Stimulated activated CD8-positive, alpha-beta memory T cell treated with anti-CD3 and anti-CD28 coated beads, Interleukin-4, amount 100 ng/mL, for 48 hours (primary cell): ENCODE measurements at regions not wholly inside any gene's neighbourhood (a gene's known extent, or its start where the extent isn't known, plus 50 kb on each side); places are given as distances from the start of the nearest gene placed in this dataset.

Experiments used
- DNase-seq: peaks from one replicate; pipeline ENCODE4 v3.0.0-alpha.2; 2020

DNA sequence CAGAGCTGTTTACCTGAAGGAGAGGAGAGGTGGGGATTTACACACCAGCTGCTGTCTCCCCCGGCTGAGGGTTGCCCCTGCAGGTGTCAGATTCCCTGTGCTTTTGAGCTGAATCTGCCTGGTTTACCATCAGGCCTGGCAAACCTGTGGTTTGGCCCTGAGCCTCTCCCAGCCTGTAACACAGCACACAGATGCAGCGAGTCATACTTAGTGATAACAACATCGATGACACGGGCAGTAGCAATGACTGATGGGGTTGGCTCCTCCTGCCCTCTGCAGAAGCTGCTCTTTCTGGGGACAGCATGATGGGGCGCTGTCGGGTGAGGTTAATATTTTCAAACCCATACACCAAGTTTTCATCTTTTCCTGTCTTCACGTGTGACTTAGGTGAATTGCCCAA is 380.0 kb upstream of the B3GAT1 start:
- no peak for DNase-seq

DNA sequence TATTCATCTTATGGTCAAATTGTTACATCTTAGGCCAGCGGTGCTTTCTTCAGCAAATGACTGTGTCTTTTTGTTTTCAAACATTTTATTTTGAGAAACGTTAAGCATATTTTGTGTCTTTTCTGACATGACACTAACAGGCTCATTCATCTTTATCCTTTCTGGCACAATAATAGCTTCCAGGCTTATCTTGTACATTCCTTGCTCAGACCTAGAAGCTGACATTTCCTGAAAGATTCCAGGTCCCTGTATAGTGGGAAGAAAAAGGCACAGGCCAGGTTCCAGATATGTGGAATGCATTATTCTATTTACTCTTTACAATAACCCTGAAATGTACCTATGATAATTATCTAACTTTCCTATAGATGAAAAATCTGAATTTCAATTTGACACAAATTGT is 379.1 kb upstream of the B3GAT1 start:
- no peak for DNase-seq

DNA sequence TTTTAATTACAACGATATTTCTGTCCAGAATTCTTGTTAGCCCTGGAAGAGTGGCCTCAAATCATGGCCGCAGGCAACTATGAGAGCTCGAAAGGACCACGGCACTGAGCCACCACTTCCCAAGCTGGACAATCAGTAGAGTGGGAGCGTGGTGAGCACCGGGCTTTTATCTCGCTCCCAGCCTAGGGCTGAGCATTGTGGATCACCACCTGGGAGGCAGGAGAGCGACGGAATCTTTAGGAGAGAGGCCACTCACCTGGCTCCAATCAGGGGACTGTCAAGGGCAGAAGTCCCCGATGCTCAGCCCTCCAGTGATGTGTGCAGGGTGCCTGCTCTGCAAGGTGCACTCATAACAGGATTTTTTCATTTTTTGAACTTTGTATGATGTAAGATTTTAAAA is 377.1 kb upstream of the B3GAT1 start:
- DNase-seq: no peak

DNA sequence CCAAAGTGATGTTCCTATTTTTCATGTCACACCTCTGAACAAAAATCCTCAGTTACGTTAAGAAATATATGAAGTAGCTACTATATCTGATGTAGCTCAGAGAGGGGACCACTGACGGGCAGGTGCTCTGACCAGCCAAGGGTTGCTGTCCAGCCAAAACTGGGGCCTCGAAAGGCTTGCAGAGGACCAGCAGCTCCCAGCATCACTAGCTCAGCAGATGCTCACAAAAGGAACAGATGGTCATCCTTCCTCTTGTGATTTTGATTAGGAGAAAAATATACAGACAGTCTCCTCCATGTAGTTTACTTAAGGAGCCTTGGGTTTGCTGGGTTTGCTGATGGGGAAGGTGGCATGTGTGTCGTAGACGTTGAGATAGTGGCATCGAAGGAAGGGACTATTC is 374.6 kb upstream of the B3GAT1 start:
- DNase-seq: no peak

DNA sequence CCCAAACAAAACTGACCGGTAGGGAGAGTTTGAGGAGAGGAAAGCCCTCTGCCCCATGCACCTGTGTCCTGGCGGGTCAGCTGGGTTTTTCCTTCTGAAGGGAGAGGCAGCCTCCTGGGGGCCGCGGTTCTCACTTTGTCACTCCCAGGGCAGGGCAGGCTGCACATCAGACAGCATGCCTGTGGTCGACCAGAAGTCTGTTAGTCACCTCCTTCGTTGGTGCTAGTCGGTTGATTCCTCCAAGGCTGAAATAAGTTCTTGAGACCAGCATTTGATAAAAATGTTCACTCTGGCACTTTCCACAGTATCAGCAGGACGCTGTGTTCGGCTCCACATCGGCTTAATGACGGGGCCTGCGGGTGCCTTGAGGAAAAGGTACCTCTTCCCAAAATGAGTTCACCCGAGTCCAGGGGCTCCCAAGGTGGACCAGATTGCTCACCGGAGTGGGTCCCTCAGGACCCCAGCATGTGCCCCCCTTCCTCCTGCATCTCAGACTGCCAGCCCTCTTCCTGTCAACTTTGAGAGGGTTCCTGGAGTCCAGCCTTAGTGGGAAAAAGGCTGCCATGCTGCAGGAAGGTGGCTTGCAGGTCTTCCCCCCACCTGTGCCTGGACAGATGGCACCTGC is 373.7 kb upstream of the B3GAT1 start:
- no peak for DNase-seq

DNA sequence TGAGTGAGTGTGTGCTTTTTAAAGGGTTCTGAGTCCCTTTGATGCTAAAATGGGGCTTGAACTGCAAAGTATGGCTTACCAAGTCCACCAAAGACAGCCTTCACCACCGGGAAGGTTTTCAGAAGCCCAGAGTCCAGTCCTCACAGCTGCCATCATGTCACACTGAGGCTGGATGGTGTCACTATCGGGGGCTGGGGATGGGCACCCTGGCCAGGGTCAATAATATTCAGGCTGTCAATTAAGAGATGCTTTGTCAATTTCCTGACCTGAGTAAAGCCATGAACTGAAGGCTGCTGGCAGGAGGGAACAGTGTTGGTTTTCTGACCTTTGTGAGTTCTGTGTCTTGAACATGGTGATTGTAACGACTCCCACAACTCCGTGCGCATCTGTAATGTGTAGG is 373.0 kb upstream of the B3GAT1 start:
- DNase-seq: no peak

DNA sequence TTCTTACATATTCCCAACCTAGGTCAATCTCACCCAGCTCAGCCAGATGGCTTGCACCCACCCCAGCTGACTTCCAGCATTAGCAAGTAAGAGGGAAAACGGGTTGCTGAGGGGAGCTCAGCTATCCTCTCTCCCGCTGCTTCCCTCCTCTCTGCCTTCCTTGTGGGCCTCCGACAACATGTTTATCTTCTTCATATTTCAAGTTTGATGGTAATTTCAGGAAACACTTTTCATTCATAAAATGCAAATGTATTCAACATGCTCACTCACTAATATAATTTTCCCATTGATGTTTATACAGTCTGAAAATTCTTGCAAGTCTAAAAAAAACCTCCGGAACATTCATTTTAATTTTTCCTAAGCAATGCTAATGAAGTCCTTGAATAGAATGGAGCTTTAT is 372.5 kb upstream of the B3GAT1 start:
- DNase-seq: no peak

DNA sequence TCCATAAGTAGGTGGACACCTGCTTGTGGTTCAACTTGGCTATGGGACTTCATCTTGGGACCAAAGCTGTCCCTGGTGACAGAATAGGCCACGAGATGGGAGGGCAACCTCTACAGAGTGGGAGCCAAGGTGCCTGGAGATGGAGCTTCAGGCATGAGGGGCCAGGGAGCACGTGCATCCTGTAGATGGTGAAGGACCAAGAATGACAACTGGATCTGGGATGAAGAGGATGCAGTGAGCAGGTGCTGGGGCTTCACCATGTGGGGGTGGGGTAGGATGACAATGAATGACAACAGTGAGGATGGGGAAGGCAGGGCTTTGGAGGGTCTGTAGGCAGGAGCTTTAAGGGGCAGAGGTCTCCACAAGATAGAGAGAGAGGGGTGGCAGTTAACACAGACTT is 372.0 kb upstream of the B3GAT1 start:
- DNase-seq: no peak

DNA sequence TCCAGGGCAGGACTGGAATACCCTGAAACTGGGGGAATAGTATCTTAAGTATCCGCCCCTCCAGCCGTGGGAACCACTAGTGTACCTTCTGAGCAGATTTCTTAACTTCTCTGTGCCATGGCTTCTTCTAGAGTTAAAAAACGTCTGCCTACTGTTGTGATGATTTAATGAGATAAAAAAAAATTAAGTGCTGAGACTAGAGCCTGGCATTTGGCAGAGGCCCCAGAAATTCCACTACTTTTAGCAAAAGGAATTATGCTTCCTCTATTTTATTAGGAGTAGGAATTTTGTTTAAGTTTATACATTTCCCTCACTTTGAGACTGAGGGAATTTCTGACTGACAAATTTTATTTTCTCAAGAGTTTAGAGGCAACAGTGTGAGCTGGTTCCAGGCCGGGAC is 371.2 kb upstream of the B3GAT1 start:
- no peak for DNase-seq

DNA sequence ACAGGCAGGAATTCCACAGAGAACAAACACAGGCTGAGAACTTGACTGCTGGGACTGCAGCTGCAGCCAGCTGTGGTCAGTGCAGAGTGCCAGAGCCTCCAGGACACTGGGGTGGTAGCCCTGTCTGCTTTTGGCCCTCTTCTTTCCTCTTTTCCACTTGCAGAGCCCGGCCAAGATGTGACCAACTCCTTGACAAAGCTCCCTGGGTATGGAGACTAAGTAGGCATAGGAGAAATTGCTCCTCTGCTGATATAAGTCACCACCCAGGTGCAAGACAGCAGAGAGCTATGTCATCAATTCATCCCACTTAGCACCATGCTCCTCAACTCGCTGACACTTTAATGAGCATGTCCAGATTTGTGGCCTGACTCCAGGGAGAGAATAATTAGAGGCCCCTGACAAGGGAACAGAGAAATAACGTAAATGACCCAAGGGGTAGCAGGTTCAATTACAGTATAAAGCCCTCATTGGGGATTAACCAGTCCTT is 369.4 kb upstream of the B3GAT1 start:
- DNase-seq: no peak

DNA sequence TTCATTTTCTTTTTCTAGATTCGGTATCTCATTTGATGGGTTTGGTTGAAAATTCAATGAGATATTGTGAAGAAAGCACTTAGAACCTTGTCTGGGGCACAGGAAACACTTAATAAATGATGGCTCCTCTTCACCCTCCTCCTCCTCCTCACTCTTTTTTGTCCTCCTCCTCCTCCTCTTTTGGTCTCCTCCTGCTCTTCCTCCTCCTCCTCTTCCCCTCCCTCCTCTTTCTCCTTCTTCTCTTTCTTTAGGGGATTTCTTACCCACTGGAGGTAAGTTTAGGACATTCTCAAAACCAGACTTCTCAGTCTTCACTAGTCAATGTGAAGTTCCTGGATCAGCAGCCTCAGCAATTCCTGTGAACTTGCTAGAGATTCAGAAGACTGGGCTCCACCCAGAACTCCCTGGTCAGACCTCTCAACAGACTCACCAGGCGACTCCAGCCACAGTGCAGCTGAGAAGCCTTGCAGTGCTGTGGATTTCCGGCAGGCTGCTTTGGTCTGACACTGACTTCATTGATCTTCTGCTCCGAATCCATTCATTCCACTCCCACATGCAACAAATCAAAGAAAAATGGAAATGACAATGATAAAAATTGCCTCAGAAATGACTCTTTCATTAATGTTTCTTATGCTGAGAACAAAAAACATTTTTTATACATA is 368.6 kb upstream of the B3GAT1 start:
- DNase-seq: no peak

DNA sequence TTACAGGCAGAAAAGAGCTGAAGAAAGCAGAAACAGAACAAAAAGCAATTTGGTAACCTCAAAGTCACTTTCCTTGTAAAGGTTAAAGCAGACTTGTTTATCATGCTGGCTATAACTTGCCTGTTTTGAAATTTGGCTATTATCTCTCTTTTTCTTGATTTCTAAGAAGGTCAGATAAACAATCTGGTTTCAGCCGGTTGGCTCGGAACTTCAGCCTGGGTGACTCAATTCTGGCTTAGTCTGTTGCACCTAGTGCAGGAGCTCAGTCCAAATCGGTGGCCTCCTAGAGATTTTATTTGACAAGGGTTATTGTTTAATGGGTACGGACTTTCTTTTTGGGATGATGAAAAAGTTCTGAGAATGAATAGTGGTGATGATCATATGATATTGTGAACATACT is 367.1 kb upstream of the B3GAT1 start:
- no peak for DNase-seq

DNA sequence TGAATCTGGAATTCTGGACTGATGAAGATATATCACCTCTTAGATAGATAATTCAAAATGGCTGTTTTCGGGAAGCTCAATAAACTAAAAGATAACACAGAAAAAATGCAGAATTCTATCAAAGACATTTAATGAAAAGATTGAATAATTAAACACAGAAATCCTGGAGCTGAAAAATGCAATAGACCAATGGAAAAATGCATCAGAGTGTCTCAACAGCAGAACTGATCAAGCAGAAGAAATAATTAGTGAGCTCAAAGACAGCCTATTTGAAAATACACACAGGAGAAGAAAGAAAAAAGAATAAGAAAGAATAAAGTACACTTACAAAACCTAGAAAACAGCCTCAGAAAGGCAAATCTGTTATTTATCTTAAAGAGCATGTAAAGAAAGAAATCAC is 356.4 kb upstream of the B3GAT1 start:
- DNase-seq: no peak

DNA sequence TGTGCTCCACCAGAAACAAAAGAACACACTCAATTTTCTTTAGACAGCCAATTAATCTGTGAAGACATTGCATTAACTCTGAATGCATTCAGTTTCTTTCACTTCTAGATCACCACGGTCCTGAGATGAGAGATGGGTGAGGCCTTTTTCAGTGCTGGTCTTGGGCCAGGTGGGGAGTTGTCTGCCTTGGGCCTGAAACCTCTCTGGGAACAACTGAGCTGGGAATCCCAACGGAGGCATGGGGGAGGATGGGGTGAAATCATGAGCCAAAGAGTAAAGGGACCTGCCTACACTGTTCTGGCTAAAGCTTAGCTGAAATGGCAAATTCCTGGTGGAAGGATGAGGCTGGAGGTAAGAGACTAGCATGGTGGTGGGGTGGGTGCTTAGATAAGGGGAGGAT is 353.5 kb upstream of the B3GAT1 start:
- DNase-seq: no peak

DNA sequence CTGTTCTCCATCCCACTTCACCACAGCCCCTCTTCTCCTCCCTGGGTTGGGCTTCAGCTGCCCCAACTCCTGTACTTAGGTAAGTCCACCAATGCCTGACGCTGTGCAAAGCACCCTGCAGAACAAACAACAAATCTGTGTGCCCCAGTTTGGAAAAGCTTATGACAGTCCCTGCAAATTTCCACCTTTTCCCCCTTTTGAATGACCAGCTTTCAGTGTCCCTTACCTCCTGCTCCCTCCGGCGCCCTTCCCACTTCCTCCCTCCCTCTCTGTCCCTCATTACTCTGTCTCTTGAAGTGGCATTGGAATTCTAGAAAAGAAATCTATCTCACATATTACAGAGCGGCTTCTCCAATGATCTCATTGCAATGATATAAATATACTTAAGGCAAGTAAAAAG is 352.9 kb upstream of the B3GAT1 start:
- DNase-seq: no peak

DNA sequence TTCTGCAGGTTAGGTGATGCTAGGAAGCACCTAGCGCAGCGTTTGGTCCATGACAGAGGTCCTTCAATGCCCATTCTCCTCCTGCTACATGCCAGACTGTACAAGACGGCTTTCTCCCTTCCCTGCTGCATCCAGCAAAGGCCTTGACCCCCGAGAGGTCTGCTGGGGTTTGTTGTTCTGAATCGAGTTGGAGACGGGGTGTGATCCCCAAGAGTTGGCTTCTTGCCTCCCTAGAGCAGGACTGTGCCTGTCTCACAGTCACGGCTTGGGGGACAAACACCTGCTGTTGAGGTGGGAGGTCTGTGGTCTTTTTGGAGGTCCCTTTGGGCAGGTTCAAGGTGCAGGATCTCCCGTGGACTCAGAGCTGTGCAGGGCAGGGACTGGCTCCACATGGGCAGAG is 352.3 kb upstream of the B3GAT1 start:
- no peak for DNase-seq

DNA sequence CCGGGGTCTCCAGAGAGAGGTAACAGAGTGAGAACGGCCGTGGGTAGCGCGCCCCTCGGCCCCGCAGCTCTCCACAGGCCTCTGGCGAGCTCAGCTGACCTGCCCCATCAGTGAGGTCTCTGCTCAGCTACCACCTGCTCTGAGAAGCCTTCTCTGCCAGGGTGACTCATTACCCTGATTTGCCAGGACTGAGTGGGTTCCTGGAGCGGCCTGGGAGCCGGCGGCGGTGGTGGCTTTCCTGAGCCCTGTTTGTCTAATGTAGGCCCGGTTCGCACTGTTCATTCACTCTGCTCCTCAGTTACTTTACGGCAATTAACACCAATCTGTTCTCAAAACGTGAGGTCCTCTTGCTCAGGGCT is 351.0 kb upstream of the B3GAT1 start:
- no peak for DNase-seq

DNA sequence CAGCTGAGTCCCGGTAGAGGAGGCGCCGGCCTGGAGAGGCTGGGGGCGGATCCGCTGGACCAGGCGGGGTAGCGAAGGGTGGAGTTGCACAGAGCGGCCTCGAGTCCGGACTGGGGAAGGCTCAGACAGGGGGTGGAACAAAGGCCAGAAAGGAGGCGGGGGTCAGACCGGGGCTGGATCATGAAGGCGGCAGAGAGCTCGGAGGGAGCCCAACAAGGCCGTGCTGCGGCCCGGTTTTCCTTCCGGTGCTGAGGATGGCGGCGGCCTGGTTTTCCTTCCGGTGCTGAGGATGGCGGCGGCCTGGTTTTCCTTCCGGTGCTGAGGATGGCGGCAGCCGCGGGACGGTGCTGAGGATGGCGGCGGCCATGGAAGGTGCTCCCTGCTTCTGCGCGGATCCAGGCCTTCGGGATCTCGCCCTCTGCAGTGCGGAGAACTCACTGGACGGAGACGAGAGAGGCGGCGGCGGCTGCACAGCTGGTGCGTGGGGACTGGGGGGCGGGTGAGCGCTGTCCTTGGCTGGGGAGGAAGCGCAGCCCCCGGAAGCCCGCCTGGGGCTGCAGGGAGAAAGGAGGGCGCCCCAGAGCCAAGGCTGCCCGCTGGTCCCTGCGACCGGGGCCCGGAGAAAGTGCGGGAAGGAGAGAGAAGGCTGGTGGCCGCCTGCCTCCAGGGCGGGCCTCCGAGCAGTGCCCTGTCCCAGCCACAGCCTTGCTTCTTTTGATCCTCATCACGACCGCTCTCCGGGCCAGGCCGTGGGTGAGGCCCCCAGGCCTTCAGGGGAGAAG is 350.4 kb upstream of the B3GAT1 start:
- no peak for DNase-seq

DNA sequence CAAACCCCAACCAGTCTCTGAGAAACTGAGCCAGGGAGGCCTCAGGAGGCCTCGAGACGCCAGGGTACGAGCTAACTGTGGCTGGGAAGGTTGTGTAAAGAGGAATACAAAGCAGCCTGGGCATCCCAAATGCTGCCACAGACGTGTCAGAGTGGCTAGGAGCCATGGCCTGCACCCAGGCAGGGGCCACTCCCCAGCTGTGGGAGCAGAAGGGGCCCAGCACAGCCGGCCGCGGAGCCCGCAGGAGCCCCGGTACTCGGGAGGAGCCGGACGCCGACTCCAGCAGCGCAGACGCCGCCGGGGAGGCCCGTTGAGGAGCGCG is 349.8 kb upstream of the B3GAT1 start:
- no peak for DNase-seq

DNA sequence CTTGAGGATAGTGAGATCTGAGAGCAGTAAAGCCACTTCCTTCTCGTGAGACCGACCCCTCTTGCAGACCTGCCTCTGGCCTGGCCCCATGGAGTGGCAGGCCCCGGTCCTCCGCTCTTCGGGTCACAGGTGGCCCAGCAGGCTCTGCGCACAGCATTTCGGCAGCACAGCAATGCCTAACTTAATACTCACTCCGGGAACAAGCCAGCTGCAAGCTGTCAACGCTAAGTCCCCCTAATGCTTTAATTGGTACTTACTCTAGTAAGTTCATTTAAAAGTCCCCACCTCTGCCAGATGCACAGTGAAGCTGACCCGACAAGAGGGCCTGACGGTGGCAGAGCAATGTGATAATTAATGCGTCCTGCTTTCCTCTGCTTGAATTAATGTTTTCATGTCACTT is 349.3 kb upstream of the B3GAT1 start:
- no peak for DNase-seq

DNA sequence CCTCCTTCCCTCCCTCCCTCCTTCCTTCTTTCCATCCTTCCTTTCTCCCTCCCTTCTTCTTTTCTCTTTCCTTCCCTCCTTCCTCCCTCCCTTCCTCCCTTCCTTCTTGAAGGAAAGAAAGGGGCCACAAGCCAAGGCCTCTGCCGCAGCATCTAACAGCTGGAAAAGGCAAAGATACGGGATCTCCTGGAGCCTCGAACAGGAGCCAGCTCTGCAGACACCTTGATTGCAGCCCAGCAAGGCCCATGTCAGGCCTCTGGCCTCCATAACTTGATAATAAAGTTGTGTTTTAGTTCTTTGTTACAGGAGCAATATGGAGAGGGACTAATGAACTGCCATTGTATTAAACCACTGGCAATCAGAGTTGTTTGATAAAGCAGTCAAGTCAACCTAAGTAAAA is 348.9 kb upstream of the B3GAT1 start:
- DNase-seq: no peak

DNA sequence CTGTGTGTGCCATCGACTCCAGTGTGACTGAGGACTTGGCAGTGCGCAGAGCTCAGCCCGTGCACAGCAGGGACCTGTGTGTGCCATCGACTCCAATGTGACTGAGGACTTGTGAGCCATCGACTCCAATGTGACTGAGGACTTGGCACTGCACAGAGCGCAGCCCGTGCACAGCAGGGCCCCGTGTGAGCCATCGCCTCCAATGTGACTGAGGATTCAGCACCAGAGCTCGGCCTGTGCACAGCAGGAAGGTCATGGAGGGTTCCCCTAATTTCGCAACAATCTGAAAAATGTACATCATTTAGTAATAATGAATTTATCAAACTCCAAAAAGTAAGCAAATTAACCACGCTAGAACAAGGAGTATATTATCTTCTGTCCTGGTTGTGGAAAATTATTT is 348.3 kb upstream of the B3GAT1 start:
- no peak for DNase-seq

DNA sequence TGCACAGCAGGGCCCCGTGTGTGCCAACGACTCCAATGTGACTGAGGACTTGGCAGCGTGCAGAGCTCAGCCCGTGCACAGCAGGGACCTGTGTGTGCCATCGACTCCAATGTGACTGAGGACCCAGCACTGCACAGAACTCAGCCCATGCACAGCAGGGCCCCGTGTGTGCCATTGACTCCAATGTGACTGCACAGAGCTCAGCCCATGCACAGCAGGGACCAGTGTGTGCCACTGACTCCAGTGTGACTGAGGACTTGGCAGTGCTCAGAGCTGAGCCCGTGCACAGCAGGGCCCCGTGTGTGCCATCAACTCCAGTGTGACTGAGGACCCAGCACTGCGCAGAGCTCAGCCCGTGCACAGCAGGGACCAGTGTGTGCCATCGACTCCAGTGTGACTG is 347.8 kb upstream of the B3GAT1 start:
- no peak for DNase-seq

DNA sequence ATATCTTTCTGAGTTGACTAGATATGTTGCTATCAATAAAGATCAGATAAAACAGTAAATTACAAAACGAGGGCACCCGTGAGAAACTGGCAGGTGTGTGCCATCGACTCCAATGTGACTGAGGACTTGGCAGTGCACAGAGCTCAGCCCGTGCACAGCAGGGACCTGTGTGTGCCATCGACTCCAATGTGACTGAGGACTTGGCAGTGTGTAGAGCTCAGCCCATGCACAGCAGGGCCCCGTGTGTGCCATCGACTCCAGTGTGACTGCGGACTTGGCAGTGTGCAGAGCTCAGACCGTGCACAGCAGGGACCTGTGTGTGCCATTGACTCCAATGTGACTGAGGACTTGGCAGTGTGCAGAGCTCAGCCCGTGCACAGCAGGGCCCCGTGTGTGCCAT is 347.2 kb upstream of the B3GAT1 start:
- no peak for DNase-seq
